ENCODE measurements at regions not wholly inside any gene's neighbourhood (a gene's known extent, or its start where the extent isn't known, plus 50 kb on each side); places are given as distances from the start of the nearest gene placed in this dataset.
A peak's percentile ranks its signal among the peaks of the same experiment; 100 is the strongest.

GRCh38 chr4:58688568-58688967 is 1578.4 kb upstream of the IGFBP7 start:
- no peak for DNase-seq (ENCODE audit: low spot score)

- DNase-seq (ENCODE audit: low spot score) = no peak
Measured at GRCh38 chr4:58679886-58680285, 1569.7 kb upstream of the IGFBP7 start.

- no peak for DNase-seq (ENCODE audit: low spot score)
Measured at GRCh38 chr4:58679051-58679450, 1568.9 kb upstream of the IGFBP7 start.

- DNase-seq (ENCODE audit: low spot score) = no peak
Measured at GRCh38 chr4:58669783-58670182, 1559.6 kb upstream of the IGFBP7 start.

- no peak for DNase-seq (ENCODE audit: low spot score)
Measured at GRCh38 chr4:58665649-58666048, 1555.5 kb upstream of the IGFBP7 start.

GRCh38 chr4:58658701-58659100 is 1548.5 kb upstream of the IGFBP7 start:
- no peak for DNase-seq (ENCODE audit: low spot score)

GRCh38 chr4:58653251-58653650 is 1543.1 kb upstream of the IGFBP7 start:
- DNase-seq (ENCODE audit: low spot score) = no peak

GRCh38 chr4:58649226-58649625 is 1539.0 kb upstream of the IGFBP7 start:
- no peak for DNase-seq (ENCODE audit: low spot score)

- no peak for DNase-seq (ENCODE audit: low spot score)
Measured at GRCh38 chr4:58646126-58646525, 1535.9 kb upstream of the IGFBP7 start.

- DNase-seq (ENCODE audit: low spot score) = no peak
Measured at GRCh38 chr4:58644549-58644948, 1534.4 kb upstream of the IGFBP7 start.

- DNase-seq (ENCODE audit: low spot score) = no peak
Measured at GRCh38 chr4:58636381-58636780, 1526.2 kb upstream of the IGFBP7 start.

- no peak for DNase-seq (ENCODE audit: low spot score)
Measured at GRCh38 chr4:58617226-58617625, 1507.0 kb upstream of the IGFBP7 start.

- no peak for DNase-seq (ENCODE audit: low spot score)
Measured at GRCh38 chr4:58611012-58611411, 1500.8 kb upstream of the IGFBP7 start.

GRCh38 chr4:58606303-58606702 is 1496.1 kb upstream of the IGFBP7 start:
- DNase-seq (ENCODE audit: low spot score) = no peak

- no peak for DNase-seq (ENCODE audit: low spot score)
Measured at GRCh38 chr4:58603951-58604350, 1493.8 kb upstream of the IGFBP7 start.

GRCh38 chr4:58602731-58603359 is 1492.7 kb upstream of the IGFBP7 start:
- no peak for DNase-seq (ENCODE audit: low spot score)

- DNase-seq (ENCODE audit: low spot score) = no peak
Measured at GRCh38 chr4:58602022-58602421, 1491.8 kb upstream of the IGFBP7 start.

- no peak for DNase-seq (ENCODE audit: low spot score)
Measured at GRCh38 chr4:58600290-58600689, 1490.1 kb upstream of the IGFBP7 start.

GRCh38 chr4:58590722-58591121 is 1480.5 kb upstream of the IGFBP7 start:
- DNase-seq (ENCODE audit: low spot score) = no peak

GRCh38 chr4:58587856-58588255 is 1477.7 kb upstream of the IGFBP7 start:
- peak; percentile 55 for DNase-seq (ENCODE audit: low spot score)

- DNase-seq (ENCODE audit: low spot score) = no peak
Measured at GRCh38 chr4:58566260-58566659, 1456.1 kb upstream of the IGFBP7 start.

- no peak for DNase-seq (ENCODE audit: low spot score)
Measured at GRCh38 chr4:58564695-58565475, 1454.7 kb upstream of the IGFBP7 start.

GRCh38 chr4:58561170-58561569 is 1451.0 kb upstream of the IGFBP7 start:
- no peak for DNase-seq (ENCODE audit: low spot score)

- no peak for DNase-seq (ENCODE audit: low spot score)
Measured at GRCh38 chr4:58560736-58561135, 1450.6 kb upstream of the IGFBP7 start.
